Right lobe of liver (tissue), 6 donors: ENCODE measurements at regions not wholly inside any gene's neighbourhood (a gene's known extent, or its start where the extent isn't known, plus 50 kb on each side); places are given as distances from the start of the nearest gene placed in this dataset.

ENCODE experiments used
- ATAC-seq, 4 donors: fragments of 200-7000 bp; cut with Tn5 transposase; one replicate each; pipeline ENCODE4 v1.9.1; 2020; ENCODE audit warnings: mild to moderate bottlenecking in 4 of 4, moderate library complexity in 4 of 4
- DNase-seq, 3 donors: peaks; one replicate each; pipeline ENCODE4 v3.0.0-alpha.2; 2020
- H3K27ac ChIP-seq, 3 donors: fragments of 200-600 bp; one replicate each; pipeline ENCODE4 v1.8.0; 2022
- H3K27me3 ChIP-seq, 2 donors: fragments of 200-600 bp; one replicate each; pipeline ENCODE4 v1.8.0; 2022
- H3K36me3 ChIP-seq, 4 donors: fragments of 200-600 bp; sonication (generic) in 1 of 4; one replicate each; pipeline versions ENCODE4 v1.5.1 to v1.8.0; 2017 to 2022; ENCODE audit warnings: control low read depth in 1 of 4
- H3K4me1 ChIP-seq, 4 donors: fragments of 200-600 bp; sonication (generic) in 1 of 4; one replicate each; pipeline versions ENCODE4 v1.5.1 to v1.8.0; 2017 to 2022; ENCODE audit warnings: control low read depth in 1 of 4
- H3K4me3 ChIP-seq, 3 donors: fragments of 200-600 bp; one replicate each; pipeline ENCODE4 v1.8.0; 2022
- H3K9me3 ChIP-seq, 4 donors: fragments of 200-600 bp; sonication (generic) in 1 of 4; one replicate each; pipeline versions ENCODE4 v1.5.1 to v1.8.0; 2017 to 2022; ENCODE audit warnings: control low read depth in 1 of 4
- CTCF ChIP-seq, 4 donors: fragments of 200-600 bp in 3 of 4; fragments of 450-650 bp in 1 of 4; IDR thresholded peaks; one replicate each; pipeline versions ENCODE4 v1.5.1 to v1.8.0; 2016 to 2022; ENCODE audit warnings: antibody characterized with exemption in 4 of 4, mild to moderate bottlenecking in 2 of 4
- POLR2A ChIP-seq: fragments of 450-650 bp; IDR thresholded peaks from one replicate; pipeline ENCODE4 v1.6.1; 2017; ENCODE audit warnings: antibody characterized with exemption, mild to moderate bottlenecking
- WGBS: methylation state at CpG from one replicate; pipeline ENCODE4 v1.1.6; 2018; ENCODE audit warnings: low coverage, low lambda C conversion rate; ENCODE audit not compliant: insufficient coverage; ENCODE audit errors: missing lambda C conversion rate; 5-methylcytosine and 5-hydroxymethylcytosine counted together
- intact Hi-C, 2 donors: fragments of 100-400 bp; cut with DNase I; formaldehyde crosslinking; loops; one replicate each; pipeline versions ENCODE4 v1.11.2 to v1.14.1; 2022
- donor health status: DM: no; HTN: yes; CAD: no.
- donor health status: DM: no; HTN: no; CAD: no.
- donor health status: DM: no; HTN: no; CAD: no.
- donor health status: DM: no; HTN: yes; CAD: no.
- donor health status: DM: no; HTN: yes; CAD: no.

- H3K36me3 ChIP-seq = no peaks in the 10 kb centered on the region
- no peak for DNase-seq
- ATAC-seq = no peak
- no peaks in the 10 kb centered on the region for H3K27me3 ChIP-seq
- WGBS = 78% methylated on average over 5 of the region's 6 CpGs
- no peak overlapping the region for H3K4me3 ChIP-seq
- H3K4me1 ChIP-seq = no peaks in the 10 kb centered on the region
- intact Hi-C loops = no loop called here
- H3K9me3 ChIP-seq = no peaks in the 10 kb centered on the region
- H3K27ac ChIP-seq = no peak overlapping the region
- TF ChIP-seq CTCF (IDR thresholded peaks at IDR 0.05) = no peak
- TF ChIP-seq POLR2A = no peak
These were observed 476.5 kb downstream of the KLF5 start for GRCh38 chr13:73535341-73535740.

DNA sequence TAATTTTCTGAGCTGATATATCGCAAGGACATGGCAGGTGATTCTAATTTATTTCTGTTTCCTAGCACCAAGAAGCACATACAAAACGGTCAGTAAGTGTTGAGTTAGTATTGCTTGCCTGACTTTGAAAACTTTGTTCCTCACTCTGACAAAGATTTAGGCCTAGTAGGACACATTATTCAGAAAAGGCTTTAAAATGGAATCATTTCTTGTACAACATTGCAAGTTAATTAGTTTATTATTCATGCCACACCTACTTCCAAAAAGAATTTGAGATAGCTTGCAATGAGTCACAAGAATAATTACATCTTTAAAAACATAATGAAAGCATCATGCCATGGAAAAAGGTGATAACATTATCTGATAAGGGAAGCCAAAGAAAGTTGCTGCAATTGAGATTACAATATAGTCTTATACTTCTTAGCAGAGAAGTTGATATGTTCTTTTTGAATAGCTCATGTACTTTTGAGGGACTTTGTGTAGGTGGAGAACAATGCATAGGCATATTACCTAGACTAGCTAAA, 474.2 kb downstream of the KLF5 start:
- TF ChIP-seq POLR2A (no peak), CTCF (IDR thresholded peaks at IDR 0.05) (no peak)
- Histone ChIP-seq H3K36me3 (no peaks in the 10 kb centered on the region), H3K4me1 (no peaks in the 10 kb centered on the region), H3K27me3 (no peaks in the 10 kb centered on the region), H3K9me3 (no peaks in the 10 kb centered on the region), H3K27ac (no peak overlapping the region), H3K4me3 (no peak overlapping the region)
- DNase-seq = no peak
- ATAC-seq = no peak
- WGBS = 75% methylated on average over 2 of the region's 2 CpGs
- intact Hi-C loops = no loop called here

GRCh38 chr13:73532582-73532981, 473.8 kb downstream of the KLF5 start:
- no peak overlapping the region for H3K4me3 ChIP-seq

DNA sequence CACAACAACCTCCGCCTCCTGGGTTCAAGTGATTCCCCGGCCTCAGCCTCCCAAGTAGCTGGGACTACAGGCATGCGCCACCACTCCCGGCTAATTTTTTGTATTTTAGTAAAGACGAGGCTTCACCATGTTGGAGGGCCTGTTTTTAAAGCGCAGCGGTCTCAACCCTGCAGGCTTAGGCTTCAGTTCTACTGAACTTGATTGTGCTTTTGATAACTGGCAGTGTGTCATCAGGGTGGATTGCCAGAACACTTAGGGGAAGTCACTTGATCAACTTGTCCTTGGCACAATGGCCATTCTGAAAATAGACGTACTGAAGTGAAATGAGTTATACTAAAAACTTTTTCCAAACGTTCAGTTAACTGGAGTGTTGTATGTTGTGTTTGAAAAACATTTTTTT, 472.2 kb downstream of the KLF5 start:
- no peaks in the 10 kb centered on the region for H3K27me3 ChIP-seq
- H3K4me3 ChIP-seq = no peak overlapping the region
- WGBS = 80% methylated on average over 9 of the region's 9 CpGs
- H3K27ac ChIP-seq = no peak overlapping the region
- DNase-seq (no peak), ATAC-seq (no peak)
- no peaks in the 10 kb centered on the region for H3K4me1 ChIP-seq
- intact Hi-C loops = no loop called here
- TF ChIP-seq CTCF (IDR thresholded peaks at IDR 0.05) (no peak), POLR2A (no peak)
- H3K9me3 ChIP-seq = no peaks in the 10 kb centered on the region
- H3K36me3 ChIP-seq = no peaks in the 10 kb centered on the region

More at GRCh38 chr13:73532582-73532981, 473.8 kb downstream of the KLF5 start:
- 83% methylated on average over 4 of the region's 4 CpGs for WGBS
- ATAC-seq = no peak
- H3K9me3 ChIP-seq = no peaks in the 10 kb centered on the region
- H3K27me3 ChIP-seq = no peaks in the 10 kb centered on the region
- TF ChIP-seq CTCF (IDR thresholded peaks at IDR 0.05) (no peak), POLR2A (no peak)
- DNase-seq = no peak
- H3K4me1 ChIP-seq = no peaks in the 10 kb centered on the region
- intact Hi-C loops = no loop called here
- H3K36me3 ChIP-seq = no peaks in the 10 kb centered on the region
- no peak overlapping the region for H3K27ac ChIP-seq

- TF ChIP-seq CTCF (IDR thresholded peaks at IDR 0.05) (no peak), POLR2A (no peak)
- Histone ChIP-seq H3K4me3 (no peak overlapping the region), H3K27ac (no peak overlapping the region), H3K27me3 (no peaks in the 10 kb centered on the region), H3K36me3 (no peaks in the 10 kb centered on the region), H3K9me3 (no peaks in the 10 kb centered on the region), H3K4me1 (no peaks in the 10 kb centered on the region)
- intact Hi-C loops = no loop called here
- DNase-seq (no peak), ATAC-seq (no peak)
- WGBS = 83% methylated on average over 8 of the region's 10 CpGs
These were observed 464.1 kb downstream of the KLF5 start for GRCh38 chr13:73522937-73523336.
